ENCODE measurements at regions not wholly inside any gene's neighbourhood (a gene's known extent, or its start where the extent isn't known, plus 50 kb on each side); places are given as distances from the start of the nearest gene placed in this dataset.

- no peak for DNase-seq
Observed at GRCh38 chr18:26697186-26697884, 149.0 kb upstream of the KCTD1 start.

- no peak for DNase-seq
Observed at GRCh38 chr18:26696786-26697185, 148.4 kb upstream of the KCTD1 start.

DNA sequence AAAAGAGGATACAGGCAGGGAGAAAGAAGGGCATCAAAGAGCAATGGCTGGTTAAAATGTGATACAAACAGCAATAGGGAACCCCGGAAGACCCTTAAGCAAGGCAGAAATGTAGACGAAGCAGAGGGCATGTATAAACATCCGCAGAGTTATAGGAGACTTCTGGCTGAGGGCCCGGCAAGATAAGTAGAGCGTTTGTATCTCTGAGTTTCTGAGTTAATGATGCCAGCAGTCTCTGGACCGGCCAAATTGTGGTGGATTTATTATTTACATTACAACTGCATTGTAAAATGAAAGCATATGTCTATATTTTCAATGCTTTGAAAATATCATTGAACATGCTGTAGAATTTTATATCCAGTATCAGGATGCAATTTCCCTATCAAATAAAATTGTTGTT, 148.0 kb upstream of the KCTD1 start:
- DNase-seq, result no peak

DNA sequence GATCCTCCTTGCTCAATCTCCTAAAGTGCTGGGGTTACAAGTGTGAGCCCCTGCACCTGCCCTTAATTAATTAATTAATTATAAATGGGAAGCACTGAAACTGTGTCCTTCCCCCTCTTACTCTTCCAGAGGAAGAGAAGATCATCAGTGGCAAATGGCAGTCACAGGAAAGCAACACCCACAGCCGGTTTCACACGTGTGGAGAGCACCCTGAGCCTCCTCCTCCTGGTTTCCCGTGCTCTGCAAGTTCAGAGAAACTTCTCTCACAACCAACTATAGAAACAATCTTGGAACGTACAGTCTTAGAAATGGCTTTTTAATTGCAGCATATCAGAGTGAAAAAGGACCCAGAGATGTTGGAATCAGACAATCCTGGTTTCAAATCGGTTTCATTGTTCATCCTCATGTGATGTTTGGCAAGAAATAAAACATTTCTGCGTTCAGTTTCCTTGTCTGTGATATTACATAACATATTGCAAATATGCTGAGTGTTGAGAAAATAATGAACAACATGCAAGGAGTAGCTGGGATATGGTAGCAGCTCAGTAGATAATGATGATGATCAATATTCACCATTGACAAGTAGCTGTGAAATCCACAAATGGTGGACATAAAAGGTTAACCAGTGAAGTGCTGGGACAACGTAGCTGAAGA, 141.0 kb upstream of the KCTD1 start:
- peak; percentile 72 for DNase-seq

DNA sequence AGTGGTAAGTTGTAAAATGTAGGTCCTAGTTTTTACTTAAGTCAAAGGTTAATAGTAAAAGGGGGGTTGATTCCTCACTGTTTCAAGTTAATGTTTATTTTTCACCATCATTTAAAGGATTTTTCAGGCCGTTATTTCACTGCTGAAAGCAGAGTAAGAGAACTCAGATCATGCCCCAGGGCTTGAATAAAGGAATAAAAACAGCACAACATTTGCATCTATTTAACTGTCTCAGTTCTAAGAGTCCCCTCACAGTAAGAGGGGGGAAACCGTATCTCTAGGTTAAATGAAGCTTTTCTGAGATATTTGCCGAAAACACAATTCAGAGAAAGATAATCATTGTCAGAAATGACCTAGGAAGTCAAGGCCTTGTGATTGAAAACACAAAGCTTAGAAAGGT, 138.2 kb upstream of the KCTD1 start:
- DNase-seq, result no peak

GRCh38 chr18:26685438-26686157, 137.2 kb upstream of the KCTD1 start:
- no peak for DNase-seq

GRCh38 chr18:26677957-26678356, 129.6 kb upstream of the KCTD1 start:
- DNase-seq, result no peak

- DNase-seq, result peak; percentile 87
Observed at GRCh38 chr18:26667046-26667445, 118.7 kb upstream of the KCTD1 start.

DNA sequence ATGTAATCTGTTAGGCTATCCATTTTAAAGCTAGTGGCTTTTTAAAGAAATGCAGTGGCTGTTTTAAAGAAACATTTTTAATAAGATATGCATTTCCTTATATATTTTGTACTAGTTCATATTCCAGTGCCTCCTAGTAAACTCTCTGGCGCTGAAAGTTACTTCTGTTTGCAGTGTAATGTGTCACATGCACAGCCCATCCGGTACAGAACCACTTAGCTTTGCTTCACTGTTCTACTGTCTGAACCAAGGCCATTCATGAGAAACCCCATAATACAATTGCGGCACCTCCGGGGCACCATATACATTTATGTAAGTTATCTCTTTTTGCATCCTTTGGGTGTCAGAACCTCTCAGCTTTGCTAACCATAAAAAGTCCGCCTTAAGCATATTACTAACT, 114.6 kb upstream of the KCTD1 start:
- DNase-seq, result peak; percentile 23

DNA sequence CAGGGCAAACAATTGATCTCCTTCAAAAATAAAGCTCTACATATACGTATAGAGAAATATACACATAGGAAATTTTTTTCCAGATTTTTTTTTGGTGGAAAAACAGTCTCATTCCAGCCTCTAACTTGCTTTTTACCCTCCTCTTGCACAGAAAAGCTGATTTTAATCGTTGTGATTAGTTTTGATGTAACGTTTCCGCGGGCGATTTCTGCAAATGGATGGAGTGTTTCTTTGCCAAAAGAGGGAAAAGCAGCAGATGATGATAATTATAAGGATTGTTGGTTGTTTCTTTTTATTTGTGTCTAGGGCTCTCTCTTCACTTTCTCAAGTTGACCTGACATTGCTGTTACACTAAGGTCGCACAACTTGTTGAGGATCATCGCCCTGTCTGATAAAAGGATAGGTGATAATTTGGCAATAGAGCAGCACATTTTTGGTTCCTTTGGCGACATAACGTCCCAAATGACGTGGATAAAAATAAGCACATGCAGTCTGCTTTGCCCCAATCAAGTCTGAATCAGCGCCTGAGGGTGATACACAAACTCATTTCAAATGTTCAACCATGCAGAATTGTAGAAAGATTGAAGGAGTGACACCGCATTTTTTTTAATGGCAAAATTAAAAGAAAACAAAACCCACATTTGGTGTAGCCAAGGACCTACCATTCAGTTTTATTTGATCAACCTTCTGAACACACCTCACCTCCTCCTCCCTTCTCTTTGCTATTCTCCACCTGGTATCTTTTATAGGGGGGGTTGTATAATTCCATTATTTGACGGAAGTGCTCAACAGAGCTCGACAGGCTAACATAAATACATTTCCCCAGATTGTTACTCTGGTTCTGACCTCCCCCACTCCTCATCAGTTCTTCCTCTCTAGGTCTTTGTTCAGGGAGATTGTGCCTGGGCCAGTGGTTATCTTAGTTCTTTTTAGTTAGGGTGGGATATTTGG, 109.6 kb upstream of the KCTD1 start:
- no peak for DNase-seq

DNA sequence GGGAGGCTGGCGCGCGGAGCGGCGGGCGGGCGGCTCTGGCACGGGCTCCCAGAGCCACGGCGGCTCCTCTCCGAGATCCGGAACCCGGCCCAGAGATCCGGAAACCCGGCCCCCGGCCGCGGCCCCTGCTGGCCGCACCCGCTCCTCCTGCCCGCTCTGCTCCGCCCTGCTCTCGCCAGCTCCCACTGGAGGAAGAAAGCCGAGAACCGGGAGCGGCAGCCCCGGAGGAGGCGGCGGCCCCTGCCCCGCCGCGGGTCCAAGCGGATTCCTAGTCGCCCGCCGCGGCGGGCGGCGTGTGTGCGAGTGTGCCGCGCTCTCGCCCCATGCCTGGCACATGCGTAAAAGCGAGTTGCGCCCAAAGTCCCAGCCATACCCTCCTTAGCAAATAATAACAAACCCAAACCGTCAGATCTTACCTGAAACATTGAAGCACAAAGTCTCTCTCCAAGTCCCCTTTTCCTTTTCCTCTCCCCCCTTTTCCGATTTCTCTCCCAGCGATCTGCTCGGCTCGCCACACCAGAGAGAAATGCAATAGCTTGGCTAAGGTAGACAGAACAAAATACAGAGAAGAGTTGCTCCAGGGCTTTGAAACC, 108.7 kb upstream of the KCTD1 start:
- peak; percentile 74 for DNase-seq

GRCh38 chr18:26656431-26656943, 108.1 kb upstream of the KCTD1 start:
- DNase-seq, result no peak

DNA sequence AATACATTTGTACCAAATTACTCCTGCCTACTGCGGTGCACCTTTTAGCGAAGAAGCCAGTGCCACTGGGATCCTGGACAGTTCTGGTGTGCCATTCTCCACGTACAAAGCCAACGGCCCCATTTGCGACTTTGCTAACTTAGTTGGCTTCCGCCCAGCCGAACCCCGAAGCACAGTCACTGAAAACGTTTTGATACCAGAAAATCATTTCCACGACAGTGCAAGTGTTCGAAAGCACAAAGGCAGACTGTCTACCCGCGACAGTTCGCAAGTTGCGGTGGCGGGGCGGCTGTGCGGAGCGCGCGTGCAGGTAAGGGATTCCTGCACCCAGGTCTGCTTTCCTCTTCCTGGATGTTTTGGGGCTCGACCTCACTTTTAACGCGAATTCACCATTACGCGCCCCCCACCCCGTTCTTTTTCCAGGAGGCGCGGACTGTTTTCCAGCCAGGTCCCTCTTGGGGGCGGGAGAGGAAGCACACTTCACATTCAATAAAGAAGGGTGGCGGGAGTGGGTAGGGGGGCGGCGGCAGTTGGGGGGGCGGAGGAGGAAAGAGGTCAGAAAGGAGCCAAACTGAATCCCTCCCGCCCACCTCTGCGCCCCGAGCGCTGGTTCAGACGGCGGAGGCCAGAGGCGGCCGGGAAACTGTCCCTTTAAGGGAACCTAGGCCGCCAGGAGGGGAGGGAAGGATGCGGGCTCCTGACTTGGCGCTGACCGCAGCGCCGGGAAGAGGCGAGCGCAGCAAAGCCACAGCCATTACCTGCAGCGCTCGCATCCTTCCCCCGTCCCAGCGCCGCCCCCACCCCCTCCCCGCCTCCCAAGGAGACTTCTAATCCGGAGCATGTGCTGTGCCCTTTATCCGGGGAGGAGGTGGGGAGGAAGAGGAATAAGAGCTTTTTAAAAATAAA, 107.4 kb upstream of the KCTD1 start:
- no peak for DNase-seq

GRCh38 chr18:26654616-26655524, 106.5 kb upstream of the KCTD1 start:
- DNase-seq, result no peak

DNA sequence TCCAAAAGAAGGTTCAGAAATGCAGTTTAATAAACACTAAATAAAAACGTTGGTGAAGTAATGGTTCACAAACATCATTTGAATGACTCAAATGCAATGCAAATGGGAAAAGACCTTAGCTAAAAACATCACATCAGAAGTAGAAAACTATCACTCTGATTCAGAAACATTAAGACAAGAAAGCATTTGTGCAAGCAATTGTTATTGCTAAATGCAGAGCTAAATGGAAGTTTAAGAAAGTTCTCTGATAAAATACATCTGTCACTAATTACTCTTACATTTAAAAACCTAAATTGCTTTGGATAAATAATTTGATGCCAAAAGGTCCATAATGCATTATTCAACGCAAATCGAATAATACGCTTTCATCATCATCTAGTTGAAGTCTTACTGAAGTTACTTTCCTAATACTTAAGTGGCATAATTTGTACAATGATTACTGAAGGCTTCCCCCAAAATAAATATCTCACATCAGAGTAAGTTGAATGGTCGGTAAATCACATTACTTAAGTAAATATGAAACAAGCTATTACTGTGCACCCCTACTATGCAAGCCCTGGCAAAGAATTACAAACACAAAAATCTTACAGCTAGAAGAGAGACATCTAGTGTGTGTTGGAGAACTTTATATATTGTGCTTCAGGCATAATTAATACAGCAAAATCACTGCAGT, 105.7 kb upstream of the KCTD1 start:
- no peak for DNase-seq

GRCh38 chr18:26652501-26652900, 104.1 kb upstream of the KCTD1 start:
- DNase-seq, result no peak

- no peak for DNase-seq
Observed at GRCh38 chr18:26650310-26651268, 102.2 kb upstream of the KCTD1 start.

GRCh38 chr18:26649193-26649543, 100.8 kb upstream of the KCTD1 start:
- no peak for DNase-seq
